Mesenchymal stem cell (in vitro differentiated cells and primary cell): ENCODE measurements at regions not wholly inside any gene's neighbourhood (a gene's known extent, or its start where the extent isn't known, plus 50 kb on each side); places are given as distances from the start of the nearest gene placed in this dataset.
"Not testable (repeated sequence)": the region's sequence is repeated elsewhere in the genome, so short reads cannot be mapped to it uniquely, and the experiment has no call there.

Source experiments
- DNase-seq: peaks from one replicate; pipeline ENCODE4 v3.0.0-alpha.2; 2013
- H2AFZ ChIP-seq: one replicate; pipeline ENCODE4 v1.6.1; 2013; ENCODE audit warnings: low read depth, mild to moderate bottlenecking, control low read depth, inconsistent platforms, low read length, moderate library complexity
- H2AK5ac ChIP-seq: 2 replicates; pipeline ENCODE4 v1.6.1; 2013; ENCODE audit warnings: low read length, moderate library complexity, mild to moderate bottlenecking, inconsistent platforms; ENCODE audit not compliant: severe bottlenecking
- H2BK120ac ChIP-seq: one replicate; pipeline ENCODE4 v1.6.1; 2013; ENCODE audit warnings: low read depth, mild to moderate bottlenecking, inconsistent platforms, low read length, moderate library complexity
- H2BK12ac ChIP-seq, 2 experiments: one replicate each; pipeline ENCODE4 v1.6.1; 2013; ENCODE audit warnings: inconsistent platforms in 2 of 2, low read length in 2 of 2, mild to moderate bottlenecking in 2 of 2, moderate library complexity in 2 of 2, control low read depth in 1 of 2
- H2BK15ac ChIP-seq: one replicate; pipeline ENCODE4 v1.6.1; 2013; ENCODE audit warnings: mild to moderate bottlenecking, low read depth, inconsistent platforms; ENCODE audit not compliant: poor library complexity, severe bottlenecking
- H2BK5ac ChIP-seq: 2 replicates; pipeline ENCODE4 v1.6.1; 2013; ENCODE audit warnings: low read depth, mild to moderate bottlenecking, low read length, control low read depth, inconsistent platforms; ENCODE audit not compliant: poor library complexity, severe bottlenecking
- H3K14ac ChIP-seq, 2 experiments: one replicate each; pipeline ENCODE4 v1.6.1; 2013; ENCODE audit warnings: inconsistent platforms in 2 of 2, low read length in 2 of 2, control low read depth in 1 of 2, mild to moderate bottlenecking in 1 of 2, moderate library complexity in 1 of 2
- H3K18ac ChIP-seq, 2 experiments: one replicate each; pipeline ENCODE4 v1.6.1; 2013; ENCODE audit warnings: inconsistent platforms in 2 of 2, low read length in 2 of 2, control low read depth in 1 of 2, low read depth in 1 of 2, mild to moderate bottlenecking in 1 of 2
- H3K23ac ChIP-seq, 2 experiments: one replicate each; pipeline ENCODE4 v1.6.1; 2013; ENCODE audit warnings: inconsistent platforms in 2 of 2, low read length in 2 of 2, mild to moderate bottlenecking in 2 of 2, moderate library complexity in 2 of 2, control low read depth in 1 of 2
- H3K27ac ChIP-seq: 2 replicates; pipeline ENCODE4 v1.5.1; 2013; ENCODE audit warnings: mild to moderate bottlenecking, moderate library complexity, low read length, control low read depth, inconsistent platforms; ENCODE audit not compliant: poor library complexity, severe bottlenecking
- H3K27me3 ChIP-seq, 2 experiments: 2 replicates each; pipeline versions ENCODE4 v1.6.1 to v1.7.0; 2013; ENCODE audit warnings: low read length in 2 of 2, mild to moderate bottlenecking in 2 of 2, moderate library complexity in 2 of 2, control low read depth in 1 of 2, inconsistent platforms in 1 of 2; ENCODE audit not compliant: control insufficient read depth in 1 of 2, insufficient read depth in 1 of 2
- H3K36me3 ChIP-seq, 2 experiments: 2 replicates each; pipeline versions ENCODE4 v1.6.1 to v1.7.0; 2013; ENCODE audit warnings: low read length in 2 of 2, control low read depth in 1 of 2, inconsistent platforms in 1 of 2, low read depth in 1 of 2, mild to moderate bottlenecking in 1 of 2; ENCODE audit not compliant: insufficient read depth in 2 of 2, control insufficient read depth in 1 of 2
- H3K4ac ChIP-seq, 2 experiments: one replicate each; pipeline ENCODE4 v1.6.1; 2013; ENCODE audit warnings: inconsistent platforms in 2 of 2, low read length in 2 of 2, mild to moderate bottlenecking in 2 of 2, moderate library complexity in 2 of 2, control low read depth in 1 of 2, low read depth in 1 of 2
- H3K4me1 ChIP-seq: 2 replicates; pipeline ENCODE4 v1.6.1; 2013; ENCODE audit warnings: low read depth, low read length, control low read depth; ENCODE audit not compliant: control insufficient read depth, insufficient read depth
- H3K4me2 ChIP-seq: 2 replicates; pipeline ENCODE4 v1.6.1; 2013; ENCODE audit warnings: low read length, mild to moderate bottlenecking, inconsistent platforms; ENCODE audit not compliant: poor library complexity, severe bottlenecking
- H3K4me3 ChIP-seq, 2 experiments: 2 replicates each; pipeline versions ENCODE4 v1.5.1 to v1.7.0; 2013; ENCODE audit warnings: low read length in 2 of 2, mild to moderate bottlenecking in 2 of 2, control low read depth in 1 of 2, low read depth in 1 of 2; ENCODE audit not compliant: insufficient read depth in 1 of 2
- H3K79me1 ChIP-seq: replicated peaks from 2 replicates; pipeline ENCODE4 v1.6.1; 2013; ENCODE audit warnings: mild to moderate bottlenecking, control low read depth, low read length, inconsistent platforms; ENCODE audit not compliant: poor library complexity, severe bottlenecking
- H3K9ac ChIP-seq: 2 replicates; pipeline ENCODE4 v1.7.0; 2013; ENCODE audit warnings: mild to moderate bottlenecking, low read length, moderate library complexity
- H3K9me3 ChIP-seq: 2 replicates; pipeline ENCODE4 v1.7.0; 2013; ENCODE audit warnings: mild to moderate bottlenecking, low read length; ENCODE audit not compliant: control insufficient read depth
- H4K8ac ChIP-seq: one replicate; pipeline ENCODE4 v1.6.1; 2013; ENCODE audit warnings: inconsistent platforms, mild to moderate bottlenecking, low read length, moderate library complexity
- H4K91ac ChIP-seq: one replicate; pipeline ENCODE4 v1.6.1; 2013; ENCODE audit warnings: mild to moderate bottlenecking, low read length, inconsistent platforms
- WGBS: methylation state at CpG from one replicate; pipeline ENCODE4 v1.1.7; 2013; ENCODE audit warnings: mixed read lengths; 5-methylcytosine and 5-hydroxymethylcytosine counted together

DNA sequence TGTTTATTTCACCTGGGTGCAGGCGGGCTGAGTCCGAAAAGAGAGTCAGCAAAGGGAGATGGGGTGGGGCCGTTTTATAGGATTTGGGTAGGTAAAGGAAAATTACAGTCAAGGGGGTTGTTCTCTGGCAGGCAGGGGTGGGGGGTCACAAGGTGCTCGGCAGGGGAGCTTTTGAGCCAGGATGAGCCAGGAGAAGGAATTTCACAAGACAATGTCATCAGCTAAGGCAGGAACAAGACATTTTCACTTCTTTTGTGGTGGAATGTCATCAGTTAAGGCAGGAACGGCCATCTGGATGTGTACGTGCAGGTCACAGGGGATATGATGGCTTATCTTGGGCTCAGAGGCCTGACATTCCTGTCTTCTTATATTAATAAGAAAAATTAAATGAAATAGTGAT lies 115.8 kb upstream of the KCNJ3 start:
- not testable (repeated sequence) for H2BK5ac ChIP-seq, H3K9ac ChIP-seq, H2BK120ac ChIP-seq, H3K23ac ChIP-seq, H2AFZ ChIP-seq, H3K4ac ChIP-seq, H3K9me3 ChIP-seq, DNase-seq, H3K4me1 ChIP-seq, H4K8ac ChIP-seq, H3K18ac ChIP-seq, H3K14ac ChIP-seq, H2BK12ac ChIP-seq, H3K4me3 ChIP-seq, H3K27ac ChIP-seq, H2BK15ac ChIP-seq, H3K27me3 ChIP-seq, H2AK5ac ChIP-seq, H3K36me3 ChIP-seq, H3K4me2 ChIP-seq, H3K79me1 ChIP-seq, H4K91ac ChIP-seq
- 48% methylated on average over 6 of the region's 6 CpGs for WGBS

GRCh38 chr2:154583274-154583673 lies 115.2 kb upstream of the KCNJ3 start:
- not testable (repeated sequence) for H3K23ac ChIP-seq, H3K18ac ChIP-seq, H4K8ac ChIP-seq, H2BK15ac ChIP-seq, H2BK12ac ChIP-seq, H3K27ac ChIP-seq, H2AFZ ChIP-seq, H3K4me2 ChIP-seq, H3K9me3 ChIP-seq, H2BK5ac ChIP-seq, H3K79me1 ChIP-seq, DNase-seq, H3K27me3 ChIP-seq, H2AK5ac ChIP-seq, H3K4ac ChIP-seq, H3K9ac ChIP-seq, H3K4me3 ChIP-seq, H3K4me1 ChIP-seq, H4K91ac ChIP-seq, H3K36me3 ChIP-seq, H2BK120ac ChIP-seq, H3K14ac ChIP-seq
- WGBS, result 87% methylated on average over 2 of the region's 8 CpGs

DNA sequence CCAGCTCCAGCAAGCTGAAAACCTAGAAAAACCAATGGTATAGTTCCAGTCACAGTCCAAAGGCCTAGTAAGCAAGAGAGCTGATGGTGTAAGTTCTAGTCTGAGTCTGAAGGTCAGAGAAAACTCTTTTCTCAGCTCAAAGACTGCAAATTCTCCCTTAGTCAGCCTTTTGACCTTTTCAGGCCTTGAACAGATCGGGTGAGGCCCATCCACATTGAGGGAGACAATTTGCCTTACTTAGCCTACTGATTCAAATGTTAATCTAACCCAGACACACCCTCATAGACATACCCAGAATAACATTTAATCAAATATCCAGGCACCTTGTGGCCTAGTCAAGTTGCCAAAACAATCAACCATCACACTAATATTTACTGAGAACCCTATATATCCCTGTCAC lies 110.8 kb upstream of the KCNJ3 start:
- no peak overlapping the region for H3K4me2 ChIP-seq
- H2AK5ac ChIP-seq, result no peak overlapping the region
- H3K4me3 ChIP-seq, result no peak overlapping the region
- no peak overlapping the region for H4K8ac ChIP-seq
- H2AFZ ChIP-seq, result no peak overlapping the region
- H3K14ac ChIP-seq, result no peak overlapping the region
- H3K27ac ChIP-seq, result no peak overlapping the region
- no peak overlapping the region for H3K18ac ChIP-seq
- no peak overlapping the region for H2BK5ac ChIP-seq
- no peak overlapping the region for H2BK12ac ChIP-seq
- H2BK120ac ChIP-seq, result no peak overlapping the region
- H3K36me3 ChIP-seq, result no peaks in the 10 kb centered on the region
- H3K4ac ChIP-seq, result no peak overlapping the region
- no peaks in the 10 kb centered on the region for H3K4me1 ChIP-seq
- H3K9ac ChIP-seq, result no peak overlapping the region
- 55% methylated on average over 1 of the region's 1 CpG for WGBS
- no peak overlapping the region for H3K23ac ChIP-seq
- no peak overlapping the region for H2BK15ac ChIP-seq
- no peaks in the 10 kb centered on the region for H3K79me1 ChIP-seq
- H3K27me3 ChIP-seq, result no peaks in the 10 kb centered on the region
- DNase-seq, result no peak
- no peak overlapping the region for H4K91ac ChIP-seq
- H3K9me3 ChIP-seq, result no peaks in the 10 kb centered on the region

DNA sequence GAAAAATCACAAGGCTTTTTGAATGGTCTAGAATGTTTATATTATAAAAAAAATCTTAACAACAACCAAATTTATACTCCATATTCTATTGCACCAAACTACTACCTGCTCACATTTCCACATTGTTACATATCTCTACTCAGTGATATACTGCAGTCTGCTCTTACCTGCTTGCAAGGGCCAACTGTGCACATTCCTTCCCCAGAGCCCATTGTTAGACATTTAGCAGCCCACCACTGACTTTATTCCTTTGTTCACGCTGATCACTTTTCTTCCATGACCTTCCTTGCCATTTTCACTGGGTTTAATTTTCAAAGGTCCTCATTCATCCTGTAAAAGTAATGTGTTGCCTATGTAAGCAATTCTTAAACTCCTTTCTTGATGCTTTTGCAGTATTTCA lies 109.7 kb upstream of the KCNJ3 start:
- Histone ChIP-seq H3K4me2 (no peak overlapping the region), H3K4ac (no peak overlapping the region)

More for the DNA sequence above, 109.7 kb upstream of the KCNJ3 start:
- Histone ChIP-seq H3K9ac (no peak overlapping the region), H2BK15ac (no peak overlapping the region), H3K4me3 (no peak overlapping the region), H2BK5ac (no peak overlapping the region), H4K91ac (no peak overlapping the region), H3K79me1 (no peaks in the 10 kb centered on the region), H3K27me3 (no peaks in the 10 kb centered on the region), H2AK5ac (no peak overlapping the region), H3K14ac (no peak overlapping the region), H2BK12ac (no peak overlapping the region), H3K36me3 (no peaks in the 10 kb centered on the region), H3K23ac (no peak overlapping the region), H3K9me3 (no peaks in the 10 kb centered on the region), H2BK120ac (no peak overlapping the region), H3K27ac (no peak overlapping the region), H3K18ac (no peak overlapping the region), H4K8ac (no peak overlapping the region), H2AFZ (no peak overlapping the region), H3K4me1 (no peaks in the 10 kb centered on the region)
- no peak for DNase-seq
- WGBS, result no CpG with 5 or more reads among the region's 1 CpG
